ENCODE measurements at regions not wholly inside any gene's neighbourhood (a gene's known extent, or its start where the extent isn't known, plus 50 kb on each side); places are given as distances from the start of the nearest gene placed in this dataset.
"Not testable (repeated sequence)": the region's sequence is repeated elsewhere in the genome, so short reads cannot be mapped to it uniquely, and the experiment has no call there.

DNA sequence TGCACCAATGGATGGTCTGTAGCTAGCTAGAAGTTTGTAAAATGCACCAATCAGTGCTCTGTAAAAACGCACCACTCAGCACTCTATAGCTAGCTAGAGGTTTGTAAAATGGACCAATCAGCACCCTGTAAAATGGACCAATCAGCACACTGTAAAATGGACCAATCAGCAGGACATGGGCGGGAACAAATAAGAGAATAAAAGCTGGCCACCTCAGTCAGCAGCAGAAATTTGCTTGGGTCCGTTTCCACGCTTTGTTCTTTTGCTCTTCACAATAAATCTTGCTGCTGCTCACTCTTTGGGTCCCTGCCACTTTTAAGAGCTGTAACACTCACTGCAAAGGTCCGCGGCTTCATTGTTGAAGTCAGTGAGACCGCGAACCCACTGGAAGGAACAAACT lies 109.5 kb downstream of the AKAP11 start:
- TF ChIP-seq, protein P1, sequence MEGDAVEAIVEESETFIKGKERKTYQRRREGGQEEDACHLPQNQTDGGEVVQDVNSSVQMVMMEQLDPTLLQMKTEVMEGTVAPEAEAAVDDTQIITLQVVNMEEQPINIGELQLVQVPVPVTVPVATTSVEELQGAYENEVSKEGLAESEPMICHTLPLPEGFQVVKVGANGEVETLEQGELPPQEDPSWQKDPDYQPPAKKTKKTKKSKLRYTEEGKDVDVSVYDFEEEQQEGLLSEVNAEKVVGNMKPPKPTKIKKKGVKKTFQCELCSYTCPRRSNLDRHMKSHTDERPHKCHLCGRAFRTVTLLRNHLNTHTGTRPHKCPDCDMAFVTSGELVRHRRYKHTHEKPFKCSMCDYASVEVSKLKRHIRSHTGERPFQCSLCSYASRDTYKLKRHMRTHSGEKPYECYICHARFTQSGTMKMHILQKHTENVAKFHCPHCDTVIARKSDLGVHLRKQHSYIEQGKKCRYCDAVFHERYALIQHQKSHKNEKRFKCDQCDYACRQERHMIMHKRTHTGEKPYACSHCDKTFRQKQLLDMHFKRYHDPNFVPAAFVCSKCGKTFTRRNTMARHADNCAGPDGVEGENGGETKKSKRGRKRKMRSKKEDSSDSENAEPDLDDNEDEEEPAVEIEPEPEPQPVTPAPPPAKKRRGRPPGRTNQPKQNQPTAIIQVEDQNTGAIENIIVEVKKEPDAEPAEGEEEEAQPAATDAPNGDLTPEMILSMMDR (conservative IDR thresholded peaks at IDR 0.05) = not testable (repeated sequence)
- not testable (repeated sequence) for TF ChIP-seq EZH2 (IDR thresholded peaks at IDR 0.05; ENCODE audit: low read depth)
